ENCODE measurements at regions not wholly inside any gene's neighbourhood (a gene's known extent, or its start where the extent isn't known, plus 50 kb on each side); places are given as distances from the start of the nearest gene placed in this dataset.

DNA sequence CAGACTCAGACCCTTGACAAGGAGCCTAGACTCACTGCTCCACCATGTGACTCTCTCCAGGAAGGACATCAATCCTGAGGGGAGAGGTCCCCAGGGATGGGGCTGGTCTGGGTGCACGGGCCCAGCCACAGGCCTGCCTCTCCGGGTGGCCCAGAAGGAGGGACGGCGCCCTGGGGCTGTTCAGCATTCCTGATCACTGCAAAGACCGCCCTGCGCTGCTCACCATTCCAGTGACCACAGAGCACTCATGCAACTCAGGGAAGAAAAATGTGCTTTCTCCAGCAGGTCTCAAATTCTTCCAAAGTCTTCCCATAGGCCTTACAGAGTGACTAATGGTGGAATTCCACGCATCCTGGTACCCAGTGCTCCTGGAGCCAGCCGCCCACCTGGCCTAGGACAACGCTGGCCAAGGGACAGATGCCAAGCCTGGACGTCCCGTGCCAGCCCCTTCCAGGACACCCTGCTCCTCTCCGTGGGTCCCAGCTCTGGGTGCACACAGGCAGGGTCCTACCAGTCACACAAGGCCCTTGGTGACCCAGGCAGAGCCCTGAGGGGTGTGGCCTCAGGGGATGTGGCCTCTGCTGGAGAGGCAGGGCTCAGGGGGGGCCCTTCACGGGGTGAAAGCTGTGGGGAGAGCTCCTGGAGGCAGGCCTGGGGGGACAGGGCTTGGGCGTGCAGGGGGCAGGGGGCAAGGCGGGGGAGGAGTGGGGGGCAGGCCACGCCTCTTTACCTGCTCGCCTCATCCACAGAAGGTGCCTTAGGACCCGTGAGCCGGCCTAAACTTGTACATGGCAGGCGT, 178.8 kb downstream of the IGLL1 start:
- H3K79me2 ChIP-seq (ENCODE audit: insufficient read depth, low read length): no peaks in the 10 kb centered on the region
- no peak overlapping the region for H2AFZ ChIP-seq (ENCODE audit: low read length)
- H3K36me3 ChIP-seq (ENCODE audit: insufficient read depth, low read length): no peaks in the 10 kb centered on the region; the same call in 1 of the 2 replicates
- no peaks in the 10 kb centered on the region for H3F3A ChIP-seq (ENCODE audit: insufficient read depth, low read length)
- peaks cover 3% of the 10 kb centered on the region for H3K27me3 ChIP-seq (ENCODE audit: insufficient read depth, low read length)
- no peak overlapping the region for H3K4me2 ChIP-seq (ENCODE audit: low read length)
- TF ChIP-seq, protein P1, sequence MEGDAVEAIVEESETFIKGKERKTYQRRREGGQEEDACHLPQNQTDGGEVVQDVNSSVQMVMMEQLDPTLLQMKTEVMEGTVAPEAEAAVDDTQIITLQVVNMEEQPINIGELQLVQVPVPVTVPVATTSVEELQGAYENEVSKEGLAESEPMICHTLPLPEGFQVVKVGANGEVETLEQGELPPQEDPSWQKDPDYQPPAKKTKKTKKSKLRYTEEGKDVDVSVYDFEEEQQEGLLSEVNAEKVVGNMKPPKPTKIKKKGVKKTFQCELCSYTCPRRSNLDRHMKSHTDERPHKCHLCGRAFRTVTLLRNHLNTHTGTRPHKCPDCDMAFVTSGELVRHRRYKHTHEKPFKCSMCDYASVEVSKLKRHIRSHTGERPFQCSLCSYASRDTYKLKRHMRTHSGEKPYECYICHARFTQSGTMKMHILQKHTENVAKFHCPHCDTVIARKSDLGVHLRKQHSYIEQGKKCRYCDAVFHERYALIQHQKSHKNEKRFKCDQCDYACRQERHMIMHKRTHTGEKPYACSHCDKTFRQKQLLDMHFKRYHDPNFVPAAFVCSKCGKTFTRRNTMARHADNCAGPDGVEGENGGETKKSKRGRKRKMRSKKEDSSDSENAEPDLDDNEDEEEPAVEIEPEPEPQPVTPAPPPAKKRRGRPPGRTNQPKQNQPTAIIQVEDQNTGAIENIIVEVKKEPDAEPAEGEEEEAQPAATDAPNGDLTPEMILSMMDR (IDR thresholded peaks at IDR 0.05; ENCODE audit: low read length): no peak
- TF ChIP-seq EZH2 (IDR thresholded peaks at IDR 0.05; ENCODE audit: borderline replicate concordance, low read length): no peak
- H3K9me3 ChIP-seq (ENCODE audit: low read length): 0 out of 2 replicates have a peak, but pooled peaks cover 5% of the 10 kb centered on the region
- no peak overlapping the region for H3K27ac ChIP-seq (ENCODE audit: low read depth, low read length, poor library complexity, severe bottlenecking)
- H3K4me3 ChIP-seq (ENCODE audit: low read depth, low read length, poor library complexity, severe bottlenecking): no peak overlapping the region
- H3K9ac ChIP-seq (ENCODE audit: low read length): no peak overlapping the region
- peaks cover 14% of the 10 kb centered on the region for H3K4me1 ChIP-seq (ENCODE audit: insufficient read depth, low read length, severe bottlenecking)
- H3K9me2 ChIP-seq (ENCODE audit: low read depth, low read length): no peaks in the 10 kb centered on the region
- no peaks in the 10 kb centered on the region for H4K20me1 ChIP-seq (ENCODE audit: insufficient read depth, low read length)

DNA sequence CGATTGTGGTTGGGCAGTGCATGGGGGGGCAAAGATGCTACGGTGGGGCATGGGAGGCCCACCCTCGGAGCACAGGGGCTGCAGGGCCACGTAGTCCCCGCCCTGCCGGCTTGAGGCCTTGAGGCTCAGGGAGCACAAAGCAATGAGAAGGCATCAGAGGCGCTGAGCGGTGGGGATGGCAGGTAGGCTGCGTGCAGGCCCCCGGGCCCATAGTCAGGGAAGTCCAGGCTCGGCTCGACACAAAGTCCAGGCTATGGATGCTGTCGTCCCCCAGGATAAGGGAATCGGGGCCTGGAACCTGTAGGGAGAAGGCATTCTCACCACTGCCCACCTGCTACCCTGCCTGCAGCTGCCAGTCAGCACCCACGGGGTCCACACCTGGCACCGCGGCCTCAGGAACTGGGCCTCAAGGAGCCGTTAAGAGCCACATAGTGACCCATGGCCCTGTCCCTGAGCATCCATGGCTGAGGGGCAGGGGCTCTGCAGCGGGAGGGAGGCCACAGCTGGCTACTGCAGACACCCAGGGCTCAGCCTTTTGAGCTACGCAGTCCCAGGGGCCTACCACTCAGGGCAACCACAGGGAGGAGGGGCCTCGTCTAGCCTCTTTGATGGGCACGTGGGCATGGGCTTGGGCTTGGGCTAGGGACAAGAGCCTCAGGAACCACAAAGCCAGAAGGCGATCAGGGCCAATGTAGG, 179.7 kb downstream of the IGLL1 start:
- Histone ChIP-seq H3K9me2 (ENCODE audit: low read depth, low read length) (no peaks in the 10 kb centered on the region), H3K9me3 (ENCODE audit: low read length) (no peaks in the 10 kb centered on the region), H4K20me1 (ENCODE audit: insufficient read depth, low read length) (no peaks in the 10 kb centered on the region), H3K27ac (ENCODE audit: low read depth, low read length, poor library complexity, severe bottlenecking) (no peak overlapping the region), H3K9ac (ENCODE audit: low read length) (no peak overlapping the region), H3K4me3 (ENCODE audit: low read depth, low read length, poor library complexity, severe bottlenecking) (no peak overlapping the region), H3K27me3 (ENCODE audit: insufficient read depth, low read length) (no peaks in the 10 kb centered on the region; the same call in none of the 2 replicates), H2AFZ (ENCODE audit: low read length) (no peak overlapping the region), H3K4me1 (ENCODE audit: insufficient read depth, low read length, severe bottlenecking) (peaks cover 14% of the 10 kb centered on the region), H3K4me2 (ENCODE audit: low read length) (no peak overlapping the region), H3F3A (ENCODE audit: insufficient read depth, low read length) (no peaks in the 10 kb centered on the region), H3K36me3 (ENCODE audit: insufficient read depth, low read length) (no peaks in the 10 kb centered on the region; the same call in 1 of the 2 replicates), H3K79me2 (ENCODE audit: insufficient read depth, low read length) (no peaks in the 10 kb centered on the region)
- no peak for TF ChIP-seq EZH2 (IDR thresholded peaks at IDR 0.05; ENCODE audit: borderline replicate concordance, low read length)

DNA sequence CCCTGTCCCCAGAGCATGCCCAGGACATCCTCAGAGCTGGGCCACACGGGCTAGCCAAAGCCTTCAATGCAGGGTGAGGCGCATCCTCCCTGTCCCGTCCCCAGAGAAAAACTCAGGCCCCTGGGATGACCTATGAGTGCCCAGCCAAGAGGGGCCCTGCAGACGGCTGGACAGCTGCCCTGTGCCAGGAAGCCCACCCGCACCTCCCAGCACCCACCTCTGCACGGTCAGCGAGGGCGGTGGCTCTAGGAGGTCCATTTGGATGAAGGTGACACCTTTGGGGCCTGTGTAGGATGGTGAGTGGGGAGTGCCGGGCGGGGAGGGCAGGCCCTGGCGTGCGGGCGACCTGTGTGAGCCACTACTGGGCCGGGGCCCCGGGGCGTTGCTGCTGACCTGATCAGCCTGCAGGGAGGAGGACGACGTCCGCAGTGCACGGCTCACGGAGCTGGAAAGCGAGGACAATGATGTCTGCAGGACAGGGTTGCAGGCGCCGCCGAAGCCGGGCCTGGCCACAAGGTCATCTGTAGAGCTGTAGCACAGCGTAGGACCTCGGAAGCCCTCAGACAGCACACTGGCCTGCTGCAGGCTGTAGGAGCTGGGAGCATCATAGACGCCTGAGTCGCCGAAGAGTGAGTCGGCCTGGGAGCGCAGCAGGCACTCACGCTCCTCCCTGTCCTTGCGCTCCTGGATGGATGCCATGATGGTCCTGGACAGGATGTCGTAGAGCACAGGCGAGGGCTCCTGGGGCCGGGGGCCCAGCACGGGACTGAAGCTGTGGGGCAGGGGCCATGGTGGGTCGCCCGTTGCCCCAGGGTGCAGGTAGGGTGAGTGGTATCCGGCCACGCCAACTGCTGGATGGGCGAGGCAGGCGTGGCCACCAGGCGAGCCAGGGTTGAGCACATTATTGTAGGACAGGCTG, 180.5 kb downstream of the IGLL1 start:
- no peak for TF ChIP-seq EZH2 (IDR thresholded peaks at IDR 0.05; ENCODE audit: borderline replicate concordance, low read length)
- TF ChIP-seq, protein P1 (IDR thresholded peaks at IDR 0.05; ENCODE audit: low read length): no peak
- peaks cover 14% of the 10 kb centered on the region for H3K4me1 ChIP-seq (ENCODE audit: insufficient read depth, low read length, severe bottlenecking)
- H3K79me2 ChIP-seq (ENCODE audit: insufficient read depth, low read length): no peaks in the 10 kb centered on the region
- H3K4me3 ChIP-seq (ENCODE audit: low read depth, low read length, poor library complexity, severe bottlenecking): no peak overlapping the region
- no peaks in the 10 kb centered on the region; the same call in 1 of the 2 replicates for H3K27me3 ChIP-seq (ENCODE audit: insufficient read depth, low read length)
- no peaks in the 10 kb centered on the region for H3K9me3 ChIP-seq (ENCODE audit: low read length)
- no peak overlapping the region for H3K27ac ChIP-seq (ENCODE audit: low read depth, low read length, poor library complexity, severe bottlenecking)
- no peak overlapping the region for H2AFZ ChIP-seq (ENCODE audit: low read length)
- H3K9ac ChIP-seq (ENCODE audit: low read length): no peak overlapping the region
- no peaks in the 10 kb centered on the region for H3F3A ChIP-seq (ENCODE audit: insufficient read depth, low read length)
- H3K4me2 ChIP-seq (ENCODE audit: low read length): no peak overlapping the region
- H3K36me3 ChIP-seq (ENCODE audit: insufficient read depth, low read length): no peaks in the 10 kb centered on the region
- no peaks in the 10 kb centered on the region for H3K9me2 ChIP-seq (ENCODE audit: low read depth, low read length)
- no peaks in the 10 kb centered on the region for H4K20me1 ChIP-seq (ENCODE audit: insufficient read depth, low read length)

Data from OCI-LY1 (cell line).